HL-60 (cell line): ENCODE measurements at regions not wholly inside any gene's neighbourhood (a gene's known extent, or its start where the extent isn't known, plus 50 kb on each side); places are given as distances from the start of the nearest gene placed in this dataset.

Experiments
- CTCF ChIP-seq: IDR thresholded peaks from one replicate; pipeline ENCODE4 v1.5.1; 2011; ENCODE audit warnings: low read length, control low read depth, inconsistent platforms; ENCODE audit not compliant: insufficient read depth
- GABPA ChIP-seq: IDR thresholded peaks from 2 replicates; pipeline ENCODE4 v1.6.1; 2012; ENCODE audit warnings: low read depth
- POLR2AphosphoS5 ChIP-seq: IDR thresholded peaks from 2 replicates; pipeline ENCODE4 v1.6.1; 2012; ENCODE audit warnings: low read depth
- REST ChIP-seq: IDR thresholded peaks from 2 replicates; pipeline ENCODE4 v1.6.1; 2012; ENCODE audit warnings: low read depth; ENCODE audit not compliant: insufficient replicate concordance
- SPI1 ChIP-seq: IDR thresholded peaks from 2 replicates; pipeline ENCODE4 v1.6.1; 2012; ENCODE audit warnings: low read depth, mild to moderate bottlenecking, borderline replicate concordance

GRCh38 chr13:47845981-47846380, 155.1 kb downstream of the SUCLA2 start:
- TF ChIP-seq CTCF (no peak), POLR2AphosphoS5 (no peak), GABPA (no peak), SPI1 (no peak), REST (no peak)
